A549 (cell line): ENCODE measurements at regions not wholly inside any gene's neighbourhood (a gene's known extent, or its start where the extent isn't known, plus 50 kb on each side); places are given as distances from the start of the nearest gene placed in this dataset.

ENCODE experiments used
- ATAC-seq, 2 experiments: fragments of 200-7000 bp in 1 of 2; fragments of >200 bp in 1 of 2; cut with Nextera tagmentation in 1 of 2; cut with Tn5 transposase in 1 of 2; 3 replicates each; pipeline versions ENCODE4 v1.8.0 to v1.9.1; 2018 to 2020; ENCODE audit warnings: mild to moderate bottlenecking in 1 of 2, moderate library complexity in 1 of 2
- CTCF ChIA-PET: fragments of 300-600 bp; sonication (Branson Sonifier 250); formaldehyde crosslinking; extraction: SDS; loops from one replicate; lab custom pipeline; 2021; ENCODE audit warnings: antibody characterized with exemption, inconsistent platforms; lab: Yijun Ruan, JAX
- POLR2A ChIA-PET: fragments of 350-600 bp; formaldehyde crosslinking; extraction: SDS; loops from one replicate; lab custom pipeline; 2021; ENCODE audit warnings: antibody characterized with exemption, inconsistent platforms; lab: Yijun Ruan, JAX
- DNase-seq, 2 experiments: peaks; one replicate each; pipeline versions ENCODE4 v3.0.0 to v3.0.0-alpha.2; 2011 to 2016; ENCODE audit warnings: low read depth in 1 of 2, low spot score in 1 of 2
- FAIRE-seq: peaks from 2 replicates; lab custom pipeline; 2011; peaks lifted over from hg19 to GRCh38; lab: Jason Lieb, UNC
- H3K27ac ChIP-seq, 2 experiments: fragments of >200 bp; sonication (Bioruptor Twin); formaldehyde crosslinking; 3 replicates each; pipeline ENCODE4 v1.5.1; 2016 to 2017
- H3K4me1 ChIP-seq: fragments of >200 bp; sonication (Bioruptor Twin); formaldehyde crosslinking; 3 replicates; pipeline ENCODE4 v1.6.1; 2016
- H3K4me2 ChIP-seq: fragments of >200 bp; sonication (Bioruptor Twin); formaldehyde crosslinking; 3 replicates; pipeline ENCODE4 v1.6.1; 2016
- H3K4me3 ChIP-seq: fragments of >200 bp; sonication (Bioruptor Twin); formaldehyde crosslinking; 3 replicates; pipeline ENCODE4 v1.5.1; 2016
- H3K9me3 ChIP-seq: fragments of >200 bp; sonication (Bioruptor Twin); formaldehyde crosslinking; 3 replicates; pipeline ENCODE4 v1.6.1; 2016
- ATOH8 ChIP-seq: fragments of 250-450 bp; sonication (Bioruptor Pico); IDR thresholded peaks from 2 replicates; pipeline ENCODE4 v1.5.0; 2020; ENCODE audit warnings: low read depth, mild to moderate bottlenecking, moderate library complexity
- BHLHE40 ChIP-seq: IDR thresholded peaks from 2 replicates; pipeline ENCODE4 v1.6.1; 2012; ENCODE audit warnings: low read depth, low read length, inconsistent platforms
- CBX2 ChIP-seq: fragments of 200-600 bp; sonication (generic); IDR thresholded peaks from 2 replicates; pipeline ENCODE4 v1.6.1; 2016; ENCODE audit warnings: low read depth, mild to moderate bottlenecking, borderline replicate concordance
- CEBPB ChIP-seq, 2 experiments: fragments of >200 bp in 1 of 2; sonication (Bioruptor Twin) in 1 of 2; formaldehyde crosslinking in 1 of 2; IDR thresholded peaks; 2 replicates each; pipeline ENCODE4 v1.6.1; 2012 to 2016
- CHD4 ChIP-seq: fragments of 200-600 bp; sonication (generic); IDR thresholded peaks from 2 replicates; pipeline ENCODE4 v1.6.1; 2016; ENCODE audit warnings: antibody characterized with exemption, mild to moderate bottlenecking, borderline replicate concordance
- E2F6 ChIP-seq: IDR thresholded peaks from 2 replicates; pipeline ENCODE4 v1.6.1; 2012; ENCODE audit warnings: low read depth, borderline replicate concordance
- EHF ChIP-seq: fragments of 250-450 bp; sonication (Bioruptor Pico); IDR thresholded peaks from 2 replicates; pipeline ENCODE4 v1.5.0; 2020; ENCODE audit warnings: mild to moderate bottlenecking
- EHMT2 ChIP-seq: fragments of 200-600 bp; sonication (generic); IDR thresholded peaks from 2 replicates; pipeline ENCODE4 v1.6.1; 2016; ENCODE audit warnings: antibody characterized with exemption, low read depth, mild to moderate bottlenecking, moderate library complexity
- EP300 ChIP-seq, 2 experiments: fragments of >200 bp; sonication (Bioruptor Twin); formaldehyde crosslinking; IDR thresholded peaks; 2 replicates in 1 of 2; 3 replicates in 1 of 2; pipeline ENCODE4 v1.6.1; 2016 to 2017
- FOSL2 ChIP-seq, 2 experiments: fragments of 450-650 bp in 1 of 2; fragments of >200 bp in 1 of 2; sonication (Bioruptor Twin) in 1 of 2; formaldehyde crosslinking; IDR thresholded peaks; 2 replicates each; pipeline versions ENCODE4 v1.5.0 to v1.6.1; 2016 to 2020; ENCODE audit warnings: mild to moderate bottlenecking in 1 of 2, moderate library complexity in 1 of 2
- GATA3 ChIP-seq: IDR thresholded peaks from 2 replicates; pipeline ENCODE4 v1.6.1; 2012; ENCODE audit warnings: borderline replicate concordance
- HEYL ChIP-seq: fragments of 250-450 bp; sonication (Bioruptor Pico); IDR thresholded peaks from 2 replicates; pipeline ENCODE4 v1.8.0; 2021; ENCODE audit warnings: mild to moderate bottlenecking, moderate library complexity
- HOXA7 ChIP-seq: fragments of 250-450 bp; sonication (Bioruptor Pico); IDR thresholded peaks from 2 replicates; pipeline ENCODE4 v1.5.0; 2020; ENCODE audit warnings: mild to moderate bottlenecking, moderate library complexity
- HOXB5 ChIP-seq: fragments of 250-450 bp; sonication (Bioruptor Pico); IDR thresholded peaks from 2 replicates; pipeline ENCODE4 v1.5.0; 2020; ENCODE audit warnings: mild to moderate bottlenecking, moderate library complexity
- JUN ChIP-seq, 2 experiments: fragments of >200 bp; sonication (Bioruptor Twin); formaldehyde crosslinking; IDR thresholded peaks; 2 replicates in 1 of 2; 3 replicates in 1 of 2; pipeline ENCODE4 v1.6.1; 2016 to 2017
- JUNB ChIP-seq: fragments of >200 bp; sonication (Bioruptor Twin); formaldehyde crosslinking; IDR thresholded peaks from 2 replicates; pipeline ENCODE4 v1.6.1; 2016
- KDM5A ChIP-seq: fragments of 200-600 bp; sonication (generic); IDR thresholded peaks from 2 replicates; pipeline ENCODE4 v1.6.1; 2016; ENCODE audit warnings: antibody characterized with exemption, mild to moderate bottlenecking
- MAFK ChIP-seq: fragments of 450-650 bp; IDR thresholded peaks from 2 replicates; pipeline ENCODE4 v1.6.1; 2014; ENCODE audit not compliant: partially characterized antibody
- MAX ChIP-seq: IDR thresholded peaks from 2 replicates; pipeline ENCODE4 v1.6.1; 2012
- MAZ ChIP-seq: fragments of 150-350 bp; IDR thresholded peaks from 2 replicates; pipeline ENCODE4 v1.6.1; 2014; ENCODE audit warnings: antibody characterized with exemption, low read depth, low read length, borderline replicate concordance
- MYC ChIP-seq: IDR thresholded peaks from 2 replicates; pipeline ENCODE4 v1.6.1; 2012; ENCODE audit warnings: mild to moderate bottlenecking, inconsistent platforms, low read length, improper control_type of control experiment, borderline replicate concordance
- NFE2L2 ChIP-seq: fragments of 150-350 bp; conservative IDR thresholded peaks from 2 replicates; pipeline ENCODE4 v1.6.1; 2014; ENCODE audit warnings: low read length
- POLR2AphosphoS2 ChIP-seq: conservative IDR thresholded peaks from 2 replicates; pipeline ENCODE4 v1.6.1; 2012; ENCODE audit warnings: low read length, improper control_type of control experiment, inconsistent platforms
- RAD21 ChIP-seq, 2 experiments: fragments of >200 bp in 1 of 2; sonication (Bioruptor Twin) in 1 of 2; formaldehyde crosslinking in 1 of 2; IDR thresholded peaks in 1 of 2; conservative IDR thresholded peaks in 1 of 2; 2 replicates in 1 of 2; 3 replicates in 1 of 2; pipeline ENCODE4 v1.6.1; 2012 to 2018; ENCODE audit warnings: inconsistent platforms in 1 of 2
- RARB ChIP-seq: fragments of 250-450 bp; sonication (Bioruptor Pico); IDR thresholded peaks from 2 replicates; pipeline ENCODE4 v1.8.0; 2021; ENCODE audit warnings: mild to moderate bottlenecking, moderate library complexity
- RCOR1 ChIP-seq: fragments of 150-350 bp; IDR thresholded peaks from 2 replicates; pipeline ENCODE4 v1.6.1; 2014; ENCODE audit warnings: antibody characterized with exemption, low read length, low read depth
- TFCP2L1 ChIP-seq: fragments of 250-450 bp; sonication (Bioruptor Pico); IDR thresholded peaks from 2 replicates; pipeline ENCODE4 v1.5.0; 2021; ENCODE audit warnings: mild to moderate bottlenecking
- USF2 ChIP-seq: fragments of 450-650 bp; IDR thresholded peaks from 2 replicates; pipeline ENCODE4 v1.6.1; 2014; ENCODE audit warnings: antibody characterized with exemption
- ZFP36 ChIP-seq: fragments of 450-650 bp; IDR thresholded peaks from 2 replicates; pipeline ENCODE4 v1.6.1; 2014; ENCODE audit warnings: borderline replicate concordance; ENCODE audit not compliant: partially characterized antibody
- WGBS: methylation state at CpG from one replicate; pipeline ENCODE4 v1.1.6; 2017; ENCODE audit errors: missing lambda C conversion rate; 5-methylcytosine and 5-hydroxymethylcytosine counted together

- FAIRE-seq, result no peak
- Histone ChIP-seq H3K4me2 (no peak overlapping the region), H3K27ac (no peak overlapping the region), H3K4me1 (no peaks in the 10 kb centered on the region), H3K9me3 (no peaks in the 10 kb centered on the region), H3K4me3 (no peak overlapping the region)
- ATAC-seq, result no peak
- ChIA-PET CTCF (interaction anchor here (2.0 kb wide), 1 partner anchor 148 kb away, joined by 5 read pairs; no protein-coding TSS in a partner anchor), POLR2A (no interaction called here)
- DNase-seq, result no peak
- TF ChIP-seq TFCP2L1 (CRISPR knock-in tag) (no peak), MAX (no peak), HOXB5 (CRISPR knock-in tag) (no peak), CEBPB (IDR thresholded peaks at IDR 0.05) (no peak)
Measured at GRCh38 chr1:117270679-117271078, 60.0 kb upstream of the VTCN1 start.

DNA sequence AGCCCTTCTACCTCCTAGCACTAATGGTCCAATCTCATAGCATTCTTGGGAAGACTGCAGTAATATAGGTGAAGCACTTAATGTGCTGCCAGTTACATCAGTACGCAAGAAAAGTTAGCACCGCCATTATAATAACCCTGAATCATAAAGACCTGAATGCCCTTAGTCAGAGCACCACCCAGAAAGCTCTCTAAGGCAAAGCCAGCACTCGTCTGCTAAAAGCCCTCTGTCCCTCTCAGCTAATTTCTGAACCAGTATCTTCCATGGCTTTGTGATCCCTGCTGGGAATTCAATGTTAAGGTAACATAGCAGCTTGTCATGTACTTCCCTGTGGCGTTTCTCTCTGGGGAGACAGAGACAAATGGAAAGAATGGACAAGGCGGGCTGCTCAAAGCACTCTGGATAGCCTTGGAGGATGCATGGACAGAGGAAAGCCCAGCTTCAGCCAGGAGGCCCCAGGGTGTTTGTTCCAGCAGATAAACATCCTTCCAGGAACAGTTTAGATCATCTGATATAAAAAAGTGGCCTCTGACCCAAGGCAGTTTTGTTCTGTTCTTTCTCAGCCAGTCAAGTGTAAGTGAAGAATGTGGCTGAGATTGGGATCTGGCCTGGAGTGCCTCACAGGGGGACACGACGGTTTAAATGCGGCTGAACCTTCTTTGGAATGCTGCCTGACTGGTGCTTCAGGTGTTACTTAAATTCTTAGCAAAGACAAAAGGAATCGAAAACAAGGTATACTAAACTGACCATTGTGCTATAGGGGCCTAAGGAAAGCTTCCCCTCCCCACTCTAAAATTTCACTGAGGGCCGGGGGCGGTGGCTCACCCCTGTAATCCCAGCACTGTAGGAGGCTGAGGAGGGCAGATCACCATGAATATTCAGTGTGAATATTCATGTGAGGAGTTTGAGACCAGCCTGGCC, 58.1 kb upstream of the VTCN1 start:
- TF ChIP-seq NFE2L2 (no peak), POLR2AphosphoS2 (no peak), MYC (no peak), HEYL (CRISPR knock-in tag) (no peak), HOXA7 (CRISPR knock-in tag) (no peak), CBX2 (no peak), FOSL2 (IDR thresholded peaks at IDR 0.05) (no peak), FOSL2 (CRISPR knock-in tag; IDR thresholded peaks at IDR 0.05) (no peak), ZFP36 (no peak)
- TF ChIP-seq, all 56 proteins: peak for 0
- no peak overlapping the region for H3K27ac ChIP-seq
- DNase-seq (no peak), ATAC-seq (no peak), FAIRE-seq (no peak)
- WGBS, result 65% methylated on average over 11 of the region's 11 CpGs
- no peaks in the 10 kb centered on the region for H3K9me3 ChIP-seq
- POLR2A ChIA-PET, result no interaction called here
- no peak overlapping the region for H3K4me3 ChIP-seq
- H3K4me2 ChIP-seq, result no peak overlapping the region
- CTCF ChIA-PET, result interaction anchor here (1.1 to 1.2 kb wide), 2 partner anchors 16 to 201 kb away, joined by 4 read pairs; no protein-coding TSS in a partner anchor
- H3K4me1 ChIP-seq, result no peaks in the 10 kb centered on the region

DNA sequence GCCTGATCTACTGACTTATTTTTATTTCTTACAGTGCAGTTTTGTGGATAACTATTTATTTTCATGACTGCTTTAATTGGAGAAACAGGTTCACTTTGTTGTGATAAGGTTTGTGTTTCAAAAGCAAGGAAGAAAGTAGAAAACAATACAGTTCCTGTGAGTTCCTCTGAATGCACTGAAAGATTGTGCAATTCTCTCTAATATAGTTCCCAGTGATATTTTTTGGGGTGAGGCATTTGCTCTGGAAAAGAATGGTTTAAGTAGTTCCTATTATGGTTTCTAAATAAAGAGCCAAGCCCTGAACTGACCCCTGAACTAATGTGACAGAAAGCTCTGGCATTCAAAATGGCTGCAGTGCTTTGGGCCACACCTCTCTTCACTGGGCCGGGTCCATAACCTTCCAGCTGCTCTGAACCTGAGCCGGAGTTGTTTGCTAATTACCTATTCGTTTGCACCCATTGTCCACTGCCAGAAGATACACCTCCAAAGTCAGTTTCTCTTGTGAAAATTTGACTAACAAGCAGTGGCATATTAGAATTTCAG, 56.6 kb upstream of the VTCN1 start:
- ChIA-PET POLR2A (no interaction called here), CTCF (no interaction called here)
- H3K4me1 ChIP-seq, result no peaks in the 10 kb centered on the region
- WGBS, result 54% methylated on average over 3 of the region's 3 CpGs
- no peak for DNase-seq
- no peak for TF ChIP-seq CHD4
- TF ChIP-seq, all 56 proteins: peak for 0
- no peaks in the 10 kb centered on the region for H3K9me3 ChIP-seq
- H3K4me2 ChIP-seq, result no peak overlapping the region
- FAIRE-seq (no peak), ATAC-seq (no peak)
- no peak overlapping the region for H3K27ac ChIP-seq
- no peak overlapping the region for H3K4me3 ChIP-seq

DNA sequence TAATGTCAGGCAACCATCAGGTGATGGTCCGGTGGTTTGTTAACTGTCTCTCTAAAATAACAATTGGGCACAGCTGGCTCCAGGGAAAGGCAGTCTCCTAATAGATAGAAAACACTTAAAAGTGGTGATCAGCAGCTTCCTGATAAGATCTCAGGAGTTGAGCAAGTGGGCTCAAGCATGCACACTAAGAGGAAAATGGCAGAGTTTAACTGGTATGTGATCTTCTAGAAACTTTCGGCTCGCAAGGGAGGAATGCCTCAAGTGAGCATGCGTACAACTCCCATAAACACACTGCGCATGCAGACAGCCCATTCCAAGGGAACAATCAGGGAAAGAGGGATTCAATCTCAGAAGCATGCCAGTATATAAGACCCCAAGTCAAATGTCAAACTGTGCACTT, 52.2 kb upstream of the VTCN1 start:
- Histone ChIP-seq H3K4me2 (no peak overlapping the region), H3K4me1 (no peaks in the 10 kb centered on the region), H3K4me3 (no peak overlapping the region), H3K27ac (no peak overlapping the region), H3K9me3 (no peaks in the 10 kb centered on the region)
- TF ChIP-seq ATOH8 (CRISPR knock-in tag) (no peak), FOSL2 (IDR thresholded peaks at IDR 0.05) (no peak), FOSL2 (CRISPR knock-in tag; IDR thresholded peaks at IDR 0.05) (no peak), JUNB (no peak), EHMT2 (no peak), JUN (IDR thresholded peaks at IDR 0.05) (no peak), RARB (no peak), RCOR1 (no peak), HOXB5 (CRISPR knock-in tag) (no peak), RAD21 (conservative IDR thresholded peaks at IDR 0.05 in 1 of 2, IDR thresholded peaks at IDR 0.05 in 1 of 2) (no peak), MYC (no peak), GATA3 (no peak), EHF (CRISPR knock-in tag) (no peak), BHLHE40 (no peak), KDM5A (no peak), USF2 (no peak), MAZ (no peak), EP300 (IDR thresholded peaks at IDR 0.05) (no peak), E2F6 (no peak), MAFK (no peak)
- no peak for DNase-seq
- no peak for ATAC-seq
- ChIA-PET POLR2A (no interaction called here), CTCF (interaction anchor here (1.2 kb wide), 1 partner anchor 134 kb away, joined by 4 read pairs; no protein-coding TSS in a partner anchor)
- no peak for FAIRE-seq
- WGBS, result 91% methylated on average over 5 of the region's 5 CpGs
